Subcutaneous abdominal adipose tissue (tissue), 5 donors: ENCODE measurements at regions not wholly inside any gene's neighbourhood (a gene's known extent, or its start where the extent isn't known, plus 50 kb on each side); places are given as distances from the start of the nearest gene placed in this dataset.

Source experiments
- H3K27ac ChIP-seq: one replicate; pipeline ENCODE4 v1.7.0; 2013; ENCODE audit warnings: low read depth, mild to moderate bottlenecking, inconsistent platforms, low read length, moderate library complexity
- H3K27me3 ChIP-seq, 5 donors: one replicate each; pipeline ENCODE4 v1.7.0; 2013; ENCODE audit warnings: low read length in 5 of 5, inconsistent platforms in 1 of 5; ENCODE audit not compliant: control insufficient read depth in 5 of 5, insufficient read depth in 4 of 5
- H3K36me3 ChIP-seq, 5 donors: one replicate each; pipeline ENCODE4 v1.7.0; 2013; ENCODE audit warnings: low read length in 5 of 5; ENCODE audit not compliant: control insufficient read depth in 5 of 5, insufficient read depth in 5 of 5
- H3K4me1 ChIP-seq, 5 donors: one replicate each; pipeline ENCODE4 v1.7.0; 2013; ENCODE audit warnings: low read length in 5 of 5, mild to moderate bottlenecking in 3 of 5, moderate library complexity in 1 of 5; ENCODE audit not compliant: control insufficient read depth in 5 of 5, insufficient read depth in 5 of 5
- H3K4me3 ChIP-seq, 5 donors: one replicate each; pipeline ENCODE4 v1.7.0; 2013; ENCODE audit warnings: low read length in 5 of 5, low read depth in 1 of 5
- H3K9ac ChIP-seq, 5 donors: one replicate each; pipeline ENCODE4 v1.7.0; 2013; ENCODE audit warnings: low read length in 5 of 5, mild to moderate bottlenecking in 4 of 5, moderate library complexity in 3 of 5
- H3K9me3 ChIP-seq, 5 donors: one replicate each; pipeline ENCODE4 v1.7.0; 2013; ENCODE audit warnings: low read length in 5 of 5; ENCODE audit not compliant: control insufficient read depth in 5 of 5
- donor health status: healthy.
- donor health status: healthy.
- donor health status: healthy.
- donor health status: healthy.
- donor health status: healthy.

- Histone ChIP-seq H3K4me1 (peaks cover 0 to 6% (median 0%) of the 10 kb centered on the region in 5 donors), H3K4me3 (no peak overlapping the region), H3K9ac (no peak overlapping the region), H3K27ac (no peak overlapping the region), H3K9me3 (peaks cover 0 to 2% (median 0%) of the 10 kb centered on the region in 5 donors), H3K27me3 (peaks cover 0 to 24% (median 16%) of the 10 kb centered on the region in 5 donors), H3K36me3 (no peaks in the 10 kb centered on the region)
Measured at GRCh38 chr5:2181557-2181956, 298.8 kb upstream of the IRX4 start.

GRCh38 chr5:2181149-2181548, 298.4 kb upstream of the IRX4 start:
- H3K36me3 ChIP-seq = no peaks in the 10 kb centered on the region
- H3K4me3 ChIP-seq = no peak overlapping the region
- H3K27ac ChIP-seq = no peak overlapping the region
- H3K9ac ChIP-seq = no peak overlapping the region
- H3K27me3 ChIP-seq = peaks cover 0 to 20% (median 16%) of the 10 kb centered on the region in 5 donors
- H3K4me1 ChIP-seq = peaks cover 0 to 6% (median 0%) of the 10 kb centered on the region in 5 donors
- H3K9me3 ChIP-seq = peaks cover 0 to 2% (median 0%) of the 10 kb centered on the region in 5 donors

GRCh38 chr5:2180456-2180855, 297.7 kb upstream of the IRX4 start:
- Histone ChIP-seq H3K9ac (no peak overlapping the region), H3K27me3 (peaks cover 5 to 22% (median 14%) of the 10 kb centered on the region in 5 donors), H3K36me3 (no peaks in the 10 kb centered on the region), H3K4me3 (no peak overlapping the region), H3K9me3 (peaks cover 0 to 2% (median 0%) of the 10 kb centered on the region in 5 donors), H3K27ac (no peak overlapping the region), H3K4me1 (peaks cover 0 to 6% (median 0%) of the 10 kb centered on the region in 5 donors)

- H3K9me3 ChIP-seq = peaks cover 0 to 2% (median 0%) of the 10 kb centered on the region in 5 donors
- H3K4me3 ChIP-seq = no peak overlapping the region
- H3K9ac ChIP-seq = no peak overlapping the region
- H3K27me3 ChIP-seq = peaks cover 5 to 22% (median 14%) of the 10 kb centered on the region in 5 donors
- no peaks in the 10 kb centered on the region for H3K36me3 ChIP-seq
- peaks cover 0 to 6% (median 0%) of the 10 kb centered on the region in 5 donors for H3K4me1 ChIP-seq
- H3K27ac ChIP-seq = no peak overlapping the region
Measured at GRCh38 chr5:2179861-2180260, 297.1 kb upstream of the IRX4 start.

GRCh38 chr5:2178528-2178927, 295.8 kb upstream of the IRX4 start:
- Histone ChIP-seq H3K9ac (no peak overlapping the region), H3K36me3 (no peaks in the 10 kb centered on the region), H3K9me3 (peaks cover 0 to 2% (median 0%) of the 10 kb centered on the region in 5 donors), H3K4me1 (peaks cover 0 to 6% (median 0%) of the 10 kb centered on the region in 5 donors), H3K4me3 (no peak overlapping the region), H3K27ac (no peak overlapping the region), H3K27me3 (peaks cover 5 to 22% (median 14%) of the 10 kb centered on the region in 5 donors)

GRCh38 chr5:2178071-2178477, 295.3 kb upstream of the IRX4 start:
- Histone ChIP-seq H3K27me3 (peaks cover 5 to 22% (median 14%) of the 10 kb centered on the region in 5 donors), H3K9me3 (peaks cover 0 to 2% (median 0%) of the 10 kb centered on the region in 5 donors), H3K27ac (no peak overlapping the region), H3K4me1 (peaks cover 0 to 6% (median 0%) of the 10 kb centered on the region in 5 donors), H3K4me3 (no peak overlapping the region), H3K36me3 (no peaks in the 10 kb centered on the region), H3K9ac (no peak overlapping the region)

- peaks cover 0 to 2% (median 0%) of the 10 kb centered on the region in 5 donors for H3K9me3 ChIP-seq
- H3K9ac ChIP-seq = no peak overlapping the region
- no peak overlapping the region for H3K4me3 ChIP-seq
- H3K27ac ChIP-seq = no peak overlapping the region
- H3K27me3 ChIP-seq = peaks cover 5 to 27% (median 14%) of the 10 kb centered on the region in 5 donors
- no peaks in the 10 kb centered on the region for H3K36me3 ChIP-seq
- H3K4me1 ChIP-seq = peaks cover 0 to 6% (median 0%) of the 10 kb centered on the region in 5 donors
Measured at GRCh38 chr5:2177244-2177643, 294.5 kb upstream of the IRX4 start.

GRCh38 chr5:2176581-2176980, 293.9 kb upstream of the IRX4 start:
- Histone ChIP-seq H3K4me3 (no peak overlapping the region), H3K9ac (no peak overlapping the region), H3K36me3 (no peaks in the 10 kb centered on the region), H3K9me3 (no peaks in the 10 kb centered on the region), H3K27ac (no peak overlapping the region), H3K27me3 (peaks cover 5 to 28% (median 12%) of the 10 kb centered on the region in 5 donors), H3K4me1 (peaks cover 0 to 6% (median 0%) of the 10 kb centered on the region in 5 donors)

GRCh38 chr5:2175842-2176404, 293.2 kb upstream of the IRX4 start:
- no peak overlapping the region for H3K9ac ChIP-seq
- H3K4me1 ChIP-seq = peaks cover 0 to 2% (median 0%) of the 10 kb centered on the region in 5 donors
- no peaks in the 10 kb centered on the region for H3K9me3 ChIP-seq
- H3K27ac ChIP-seq = no peak overlapping the region
- H3K27me3 ChIP-seq = peaks cover 9 to 32% (median 13%) of the 10 kb centered on the region in 5 donors
- H3K4me3 ChIP-seq = no peak overlapping the region
- no peaks in the 10 kb centered on the region for H3K36me3 ChIP-seq

GRCh38 chr5:2175041-2175440, 292.3 kb upstream of the IRX4 start:
- peaks cover 0 to 2% (median 0%) of the 10 kb centered on the region in 5 donors for H3K4me1 ChIP-seq
- H3K4me3 ChIP-seq = no peak overlapping the region
- H3K9me3 ChIP-seq = no peaks in the 10 kb centered on the region
- H3K9ac ChIP-seq = no peak overlapping the region
- no peak overlapping the region for H3K27ac ChIP-seq
- H3K27me3 ChIP-seq = peaks cover 13 to 34% (median 22%) of the 10 kb centered on the region in 5 donors
- H3K36me3 ChIP-seq = no peaks in the 10 kb centered on the region
